Lower lobe of right lung (tissue), 2 donors: ENCODE measurements at regions not wholly inside any gene's neighbourhood (a gene's known extent, or its start where the extent isn't known, plus 50 kb on each side); places are given as distances from the start of the nearest gene placed in this dataset.

Source experiments
- ATAC-seq, 2 donors: fragments of 200-7000 bp; cut with Tn5 transposase; one replicate each; pipeline ENCODE4 v1.9.1; 2020 to 2022; ENCODE audit warnings: mild to moderate bottlenecking in 2 of 2, moderate library complexity in 2 of 2
- DNase-seq: peaks from one replicate; pipeline ENCODE4 v3.0.0-alpha.2; 2020
- H3K27ac ChIP-seq: fragments of 200-600 bp; one replicate; pipeline ENCODE4 v1.8.0; 2022
- H3K27me3 ChIP-seq: fragments of 200-600 bp; one replicate; pipeline ENCODE4 v1.8.0; 2022; ENCODE audit warnings: low read depth
- H3K36me3 ChIP-seq: fragments of 200-600 bp; one replicate; pipeline ENCODE4 v1.8.0; 2022; ENCODE audit warnings: mild to moderate bottlenecking
- H3K4me1 ChIP-seq: fragments of 200-600 bp; one replicate; pipeline ENCODE4 v1.8.0; 2022
- H3K4me3 ChIP-seq: fragments of 200-600 bp; one replicate; pipeline ENCODE4 v1.8.0; 2022; ENCODE audit warnings: mild to moderate bottlenecking
- H3K9me3 ChIP-seq: fragments of 200-600 bp; one replicate; pipeline ENCODE4 v1.8.0; 2022
- intact Hi-C: fragments of 100-400 bp; cut with DNase I; formaldehyde crosslinking; loops from one replicate; pipeline ENCODE4 v1.11.0; 2022
- TF ChIP-seq, protein P1 (sequence below): fragments of 200-600 bp; IDR thresholded peaks from one replicate; pipeline ENCODE4 v1.8.0; 2022; ENCODE audit warnings: antibody characterized with exemption, mild to moderate bottlenecking
- donor health status: DM: no; HTN: yes; CAD: no; lungs with severe emphysema.

DNA sequence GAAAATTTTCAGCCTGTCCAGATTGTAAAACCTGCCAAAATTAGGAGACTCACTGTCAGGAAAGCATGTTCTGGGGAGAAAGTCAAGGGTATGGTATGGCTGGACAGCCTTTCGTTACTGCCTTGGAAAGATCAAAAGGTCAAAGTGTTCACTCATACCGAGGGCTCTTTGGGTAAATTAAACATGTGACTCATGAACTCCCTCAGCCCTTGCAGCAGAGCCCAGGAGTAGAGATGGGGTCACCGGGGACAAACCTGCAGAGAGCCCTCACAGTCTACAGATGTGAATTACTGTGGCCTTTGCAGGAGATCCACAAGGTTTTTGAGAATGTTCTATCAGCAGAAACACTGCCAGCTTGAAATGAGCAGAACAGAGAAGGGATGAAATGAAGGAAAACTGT lies 275.7 kb downstream of the KLF6 start:
- H3K4me3 ChIP-seq = no peak overlapping the region
- TF ChIP-seq, protein P1, sequence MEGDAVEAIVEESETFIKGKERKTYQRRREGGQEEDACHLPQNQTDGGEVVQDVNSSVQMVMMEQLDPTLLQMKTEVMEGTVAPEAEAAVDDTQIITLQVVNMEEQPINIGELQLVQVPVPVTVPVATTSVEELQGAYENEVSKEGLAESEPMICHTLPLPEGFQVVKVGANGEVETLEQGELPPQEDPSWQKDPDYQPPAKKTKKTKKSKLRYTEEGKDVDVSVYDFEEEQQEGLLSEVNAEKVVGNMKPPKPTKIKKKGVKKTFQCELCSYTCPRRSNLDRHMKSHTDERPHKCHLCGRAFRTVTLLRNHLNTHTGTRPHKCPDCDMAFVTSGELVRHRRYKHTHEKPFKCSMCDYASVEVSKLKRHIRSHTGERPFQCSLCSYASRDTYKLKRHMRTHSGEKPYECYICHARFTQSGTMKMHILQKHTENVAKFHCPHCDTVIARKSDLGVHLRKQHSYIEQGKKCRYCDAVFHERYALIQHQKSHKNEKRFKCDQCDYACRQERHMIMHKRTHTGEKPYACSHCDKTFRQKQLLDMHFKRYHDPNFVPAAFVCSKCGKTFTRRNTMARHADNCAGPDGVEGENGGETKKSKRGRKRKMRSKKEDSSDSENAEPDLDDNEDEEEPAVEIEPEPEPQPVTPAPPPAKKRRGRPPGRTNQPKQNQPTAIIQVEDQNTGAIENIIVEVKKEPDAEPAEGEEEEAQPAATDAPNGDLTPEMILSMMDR = no peak
- H3K36me3 ChIP-seq = no peaks in the 10 kb centered on the region
- no peak for DNase-seq
- no peaks in the 10 kb centered on the region for H3K27me3 ChIP-seq
- H3K4me1 ChIP-seq = no peaks in the 10 kb centered on the region
- intact Hi-C loops = no loop called here
- no peaks in the 10 kb centered on the region for H3K9me3 ChIP-seq
- H3K27ac ChIP-seq = no peak overlapping the region
- no peak for ATAC-seq

DNA sequence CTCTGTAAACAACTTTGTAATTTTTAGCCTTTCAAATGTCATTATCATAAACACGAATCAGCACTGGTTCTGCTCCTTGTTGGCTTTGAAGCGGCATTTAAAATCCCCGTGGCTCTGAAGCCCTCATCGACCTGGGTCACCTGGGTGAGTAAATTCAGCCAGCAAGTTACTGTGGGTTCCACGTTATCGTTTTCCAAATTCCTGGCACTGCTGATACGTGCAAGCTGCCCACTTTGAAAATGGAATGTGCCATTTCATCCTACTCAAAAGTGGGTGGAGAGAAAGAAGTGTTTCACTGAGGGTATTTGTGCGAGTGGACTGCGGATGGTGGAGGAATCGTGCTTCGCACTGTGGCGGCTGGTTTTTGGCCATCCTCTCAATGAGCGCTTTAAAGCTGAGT lies 281.7 kb downstream of the KLF6 start:
- H3K27me3 ChIP-seq = no peaks in the 10 kb centered on the region
- intact Hi-C loops = no loop called here
- H3K9me3 ChIP-seq = no peaks in the 10 kb centered on the region
- peak overlapping the region; percentile 31 for H3K27ac ChIP-seq
- DNase-seq (no peak), ATAC-seq (peak; percentile 57 to 69)
- TF ChIP-seq, protein P1 = no peak
- H3K4me1 ChIP-seq = no peaks in the 10 kb centered on the region
- H3K4me3 ChIP-seq = no peak overlapping the region
- no peaks in the 10 kb centered on the region for H3K36me3 ChIP-seq

DNA sequence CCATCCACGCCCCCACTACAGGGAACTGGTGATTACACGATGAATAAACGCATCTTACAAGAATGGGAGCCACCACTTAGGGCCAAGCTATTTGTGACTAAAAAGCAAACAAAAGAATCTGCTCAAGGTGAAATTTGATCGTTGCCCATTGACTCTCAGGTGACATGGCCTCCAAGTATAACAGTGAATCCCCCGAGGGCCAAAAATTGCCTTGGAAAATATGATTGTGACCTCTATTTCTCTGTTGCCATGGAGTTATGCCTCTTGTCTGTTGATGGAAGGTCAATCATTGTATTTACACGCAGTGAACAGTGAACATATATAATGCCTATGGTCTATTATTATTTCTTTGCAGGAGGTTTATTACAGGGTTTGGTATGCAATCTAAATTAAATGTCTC lies 282.3 kb downstream of the KLF6 start:
- Histone ChIP-seq H3K27ac (peak overlapping the region; percentile 31), H3K36me3 (no peaks in the 10 kb centered on the region), H3K27me3 (no peaks in the 10 kb centered on the region), H3K4me1 (no peaks in the 10 kb centered on the region), H3K9me3 (no peaks in the 10 kb centered on the region), H3K4me3 (no peak overlapping the region)
- peak in 1 of 2 donors; percentile 44 for ATAC-seq
- TF ChIP-seq, protein P1 = no peak
- DNase-seq = no peak
- intact Hi-C loops = no loop called here

DNA sequence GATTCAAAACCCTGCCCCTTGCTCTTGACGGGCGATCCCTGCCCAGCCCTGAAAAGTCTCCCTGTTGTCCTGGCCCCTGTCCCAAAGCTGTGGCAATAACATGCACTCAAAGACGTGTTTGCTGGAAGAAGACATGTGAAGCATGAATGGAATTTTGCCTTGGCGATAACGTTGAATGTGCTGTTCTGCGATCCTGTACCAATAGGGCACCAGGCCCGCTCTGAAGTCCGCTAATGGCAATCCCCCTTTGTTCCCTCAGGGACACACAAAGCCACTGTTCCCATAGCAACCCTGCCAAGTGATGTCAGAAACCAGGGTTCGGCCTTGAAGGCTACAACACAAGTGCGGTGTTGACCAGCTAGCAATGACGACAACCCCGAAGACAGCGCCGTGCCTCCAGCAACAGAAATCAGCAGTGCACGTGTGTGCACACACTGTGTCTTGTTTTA lies 284.6 kb downstream of the KLF6 start:
- TF ChIP-seq, protein P1 = no peak
- no peaks in the 10 kb centered on the region for H3K9me3 ChIP-seq
- H3K4me3 ChIP-seq = no peak overlapping the region
- H3K36me3 ChIP-seq = no peaks in the 10 kb centered on the region
- peak; percentile 77 for DNase-seq
- H3K27me3 ChIP-seq = no peaks in the 10 kb centered on the region
- H3K27ac ChIP-seq = peak overlapping the region; percentile 75
- ATAC-seq = peak; percentile 92 to 95
- intact Hi-C loops = no loop called here
- H3K4me1 ChIP-seq = no peaks in the 10 kb centered on the region

DNA sequence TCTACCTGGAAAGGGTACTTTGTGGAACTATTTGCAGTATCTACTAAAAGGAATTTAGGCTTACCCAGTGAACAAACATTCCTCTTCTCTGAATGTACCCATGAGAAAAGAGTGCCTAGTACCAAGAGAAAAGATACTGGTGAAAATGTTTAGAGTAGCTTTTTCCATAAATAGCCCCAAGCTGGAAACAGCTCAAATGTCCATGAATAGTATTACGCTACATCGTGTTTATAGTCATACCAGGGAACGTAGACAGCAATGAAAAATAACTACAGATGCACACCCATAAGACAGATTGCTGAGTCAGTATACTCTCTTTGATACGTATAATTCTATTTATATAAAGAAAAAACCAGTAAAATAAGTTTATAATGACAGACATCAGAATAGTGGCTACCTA lies 285.9 kb downstream of the KLF6 start:
- no peaks in the 10 kb centered on the region for H3K27me3 ChIP-seq
- peak overlapping the region; percentile 5 for H3K27ac ChIP-seq
- ATAC-seq = peak in 1 of 2 donors; percentile 34

More for the DNA sequence above, 285.9 kb downstream of the KLF6 start:
- H3K4me3 ChIP-seq = no peak overlapping the region
- intact Hi-C loops = no loop called here
- no peaks in the 10 kb centered on the region for H3K4me1 ChIP-seq
- TF ChIP-seq, protein P1 = no peak
- no peaks in the 10 kb centered on the region for H3K36me3 ChIP-seq
- no peaks in the 10 kb centered on the region for H3K9me3 ChIP-seq
- no peak for DNase-seq
